HepG2 (cell line): ENCODE measurements at regions not wholly inside any gene's neighbourhood (a gene's known extent, or its start where the extent isn't known, plus 50 kb on each side); places are given as distances from the start of the nearest gene placed in this dataset.

Source experiments
- ATAC-seq: fragments of 200-7000 bp; cut with Tn5 transposase; 3 replicates; pipeline ENCODE4 v1.9.1; 2020; ENCODE audit warnings: mild to moderate bottlenecking, moderate library complexity
- BruUV-seq: library from RNA; stranded (reverse); fragments of 400-500 nt; replicated peaks from 2 replicates; lab custom pipeline; 2021; lab: Mats Ljungman, UMichigan
- CTCF ChIA-PET: fragments of 300-600 bp; formaldehyde crosslinking; extraction: SDS; loops from one replicate; lab custom pipeline; 2021; ENCODE audit warnings: low total read pairs, inconsistent platforms, low intra/inter-chr PET ratio; lab: Yijun Ruan, JAX
- POLR2A ChIA-PET: fragments of 350-600 bp; sonication (Branson Sonifier 250); formaldehyde crosslinking; loops from one replicate; lab custom pipeline; 2020; ENCODE audit warnings: antibody characterized with exemption, inconsistent platforms; lab: Yijun Ruan, JAX
- DNase-seq: peaks from one replicate; pipeline ENCODE4 v3.0.0-alpha.2; 2015; ENCODE audit warnings: low spot score
- FAIRE-seq: peaks from 3 replicates; lab custom pipeline; 2011; peaks lifted over from hg19 to GRCh38; lab: Jason Lieb, UNC
- H2AFZ ChIP-seq: one replicate; pipeline ENCODE4 v1.6.1; 2011; ENCODE audit warnings: low read length, inconsistent platforms
- H3K27ac ChIP-seq: fragments of 300-600 bp; 3 replicates; pipeline ENCODE4 v1.8.0; 2011; ENCODE audit warnings: mixed run types, mild to moderate bottlenecking, mixed read lengths, low read length, inconsistent platforms; ENCODE audit not compliant: insufficient read depth; ENCODE audit errors: extremely low read length
- H3K27me3 ChIP-seq, 2 experiments: fragments of 200-600 bp in 1 of 2; 2 replicates in 1 of 2; 3 replicates in 1 of 2; pipeline versions ENCODE4 v1.6.0 to v1.8.0; 2011; ENCODE audit warnings: low read length in 2 of 2, mild to moderate bottlenecking in 2 of 2, moderate library complexity in 2 of 2, inconsistent platforms in 1 of 2; ENCODE audit not compliant: insufficient read depth in 2 of 2, control insufficient read depth in 1 of 2
- H3K36me3 ChIP-seq, 2 experiments: fragments of 200-600 bp in 1 of 2; replicated peaks in 1 of 2; 2 replicates in 1 of 2; 3 replicates in 1 of 2; pipeline versions ENCODE4 v1.5.1 to v1.8.0; 2011; ENCODE audit warnings: low read length in 2 of 2, inconsistent platforms in 1 of 2; ENCODE audit not compliant: insufficient read depth in 2 of 2, control insufficient read depth in 1 of 2
- H3K4me1 ChIP-seq: 2 replicates; pipeline ENCODE4 v1.5.1; 2012; ENCODE audit warnings: low read length, inconsistent platforms; ENCODE audit not compliant: insufficient read depth
- H3K4me2 ChIP-seq: 2 replicates; pipeline ENCODE4 v1.6.0; 2011; ENCODE audit warnings: low read depth, low read length, inconsistent platforms
- H3K4me3 ChIP-seq, 3 experiments: fragments of 200-600 bp in 1 of 3; sonication (generic), shearing (Covaris generic) in 1 of 3; replicated peaks in 1 of 3; 2 replicates each; pipeline ENCODE4 v1.5.1; 2011 to 2016; ENCODE audit warnings: low read length in 3 of 3, inconsistent platforms in 2 of 3, low read depth in 2 of 3, mild to moderate bottlenecking in 2 of 3, control low read depth in 1 of 3, mixed read lengths in 1 of 3; ENCODE audit not compliant: insufficient read depth in 1 of 3
- H3K79me2 ChIP-seq: one replicate; pipeline ENCODE4 v1.6.1; 2011; ENCODE audit warnings: low read length, inconsistent platforms; ENCODE audit not compliant: insufficient read depth
- H3K9ac ChIP-seq: 2 replicates; pipeline ENCODE4 v1.6.0; 2011; ENCODE audit warnings: mild to moderate bottlenecking, low read depth, low read length, inconsistent platforms; ENCODE audit not compliant: insufficient read depth
- H3K9me3 ChIP-seq: 2 replicates; pipeline ENCODE4 v1.5.1; 2012; ENCODE audit warnings: mild to moderate bottlenecking, low read length
- H4K20me1 ChIP-seq: 2 replicates; pipeline ENCODE4 v1.6.0; 2011; ENCODE audit warnings: inconsistent platforms, mild to moderate bottlenecking, low read length, moderate library complexity; ENCODE audit not compliant: insufficient read depth
- CREM ChIP-seq, 2 experiments: sonication (generic) in 1 of 2; formaldehyde crosslinking in 1 of 2; IDR thresholded peaks; 2 replicates each; pipeline versions ENCODE4 v1.4.0 to v1.6.1; 2016 to 2020; ENCODE audit warnings: antibody characterized with exemption in 1 of 2, mild to moderate bottlenecking in 1 of 2, missing genetic modification reagents in 1 of 2
- ELF3 ChIP-seq: IDR thresholded peaks from 2 replicates; pipeline ENCODE4 v1.6.1; 2016; ENCODE audit warnings: missing genetic modification reagents, missing compliant biosample characterization
- FOXO1 ChIP-seq: sonication (generic); formaldehyde crosslinking; IDR thresholded peaks from 2 replicates; pipeline ENCODE4 v1.4.0; 2020; ENCODE audit warnings: missing genetic modification reagents
- HDAC6 ChIP-seq: fragments of 200-600 bp; sonication (generic); IDR thresholded peaks from 2 replicates; pipeline ENCODE4 v1.7.0; 2017; ENCODE audit warnings: mild to moderate bottlenecking, antibody characterized with exemption, low read length, low read depth
- HNF1A ChIP-seq, 2 experiments: sonication (generic) in 1 of 2; formaldehyde crosslinking in 1 of 2; IDR thresholded peaks; 2 replicates each; pipeline versions ENCODE4 v1.4.0 to v1.6.1; 2016 to 2020; ENCODE audit warnings: borderline replicate concordance in 1 of 2, low read depth in 1 of 2, mild to moderate bottlenecking in 1 of 2, missing genetic modification reagents in 1 of 2
- KLF16 ChIP-seq, 2 experiments: sonication (generic) in 1 of 2; formaldehyde crosslinking in 1 of 2; IDR thresholded peaks; 2 replicates each; pipeline versions ENCODE4 v1.6.1 to v1.8.0; 2016 to 2023; ENCODE audit warnings: missing genetic modification reagents in 2 of 2, missing compliant biosample characterization in 1 of 2
- MBD4 ChIP-seq: IDR thresholded peaks from 2 replicates; pipeline ENCODE4 v1.6.1; 2012; ENCODE audit warnings: low read length, inconsistent platforms, borderline replicate concordance
- NR2F2 ChIP-seq: IDR thresholded peaks from 2 replicates; pipeline ENCODE4 v1.6.1; 2012; ENCODE audit warnings: low read depth, inconsistent platforms, borderline replicate concordance
- PHF21A ChIP-seq: sonication (generic); formaldehyde crosslinking; IDR thresholded peaks from 2 replicates; pipeline ENCODE4 v1.5.0; 2020; ENCODE audit warnings: mild to moderate bottlenecking, missing genetic modification reagents
- SETDB1 ChIP-seq: sonication (generic); formaldehyde crosslinking; IDR thresholded peaks from 2 replicates; pipeline ENCODE4 v1.5.1; 2020; ENCODE audit warnings: missing genetic modification reagents, mild to moderate bottlenecking, borderline replicate concordance
- SP4 ChIP-seq: sonication (generic); formaldehyde crosslinking; IDR thresholded peaks from 2 replicates; pipeline ENCODE4 v1.8.1; 2023; ENCODE audit warnings: mild to moderate bottlenecking, missing genetic modification reagents
- TAF1 ChIP-seq: sonication (generic); formaldehyde crosslinking; IDR thresholded peaks from 2 replicates; pipeline ENCODE4 v1.4.0; 2020; ENCODE audit warnings: missing genetic modification reagents
- ZMAT3 ChIP-seq: sonication (generic); formaldehyde crosslinking; conservative IDR thresholded peaks from 2 replicates; pipeline ENCODE4 v1.7.0; 2021; ENCODE audit warnings: missing genetic modification reagents
- ZNF549 ChIP-seq: sonication (generic); formaldehyde crosslinking; IDR thresholded peaks from 2 replicates; pipeline ENCODE4 v1.5.0; 2020; ENCODE audit warnings: missing genetic modification reagents
- ZNF670 ChIP-seq: sonication (generic); formaldehyde crosslinking; IDR thresholded peaks from 2 replicates; pipeline ENCODE4 v1.8.0; 2022; ENCODE audit warnings: mild to moderate bottlenecking, missing genetic modification reagents, borderline replicate concordance
- ZNF674 ChIP-seq: sonication (generic); formaldehyde crosslinking; IDR thresholded peaks from 2 replicates; pipeline ENCODE4 v1.5.0; 2020; ENCODE audit warnings: low read depth, mild to moderate bottlenecking, missing genetic modification reagents
- ZNF768 ChIP-seq: sonication (generic); formaldehyde crosslinking; IDR thresholded peaks from 2 replicates; pipeline ENCODE4 v1.4.0; 2020; ENCODE audit warnings: missing genetic modification reagents
- WGBS: methylation state at CpG from one replicate; pipeline ENCODE4 v1.1.6; 2017; ENCODE audit warnings: low lambda C conversion rate; 5-methylcytosine and 5-hydroxymethylcytosine counted together
- in situ Hi-C: cut with HindIII; loops from 2 replicates; pipeline ENCODE4 v1.10.0; 2017; ENCODE audit warnings: low pct_unique_long_range_greater_than_20kb; ENCODE audit not compliant: extremely low pct_ligation_motif_present
- intact Hi-C: fragments of 100-400 bp; cut with micrococcal nuclease; formaldehyde crosslinking; loops from one replicate; pipeline ENCODE4 v1.10.0; 2022; ENCODE audit not compliant: unreplicated experiment

DNA sequence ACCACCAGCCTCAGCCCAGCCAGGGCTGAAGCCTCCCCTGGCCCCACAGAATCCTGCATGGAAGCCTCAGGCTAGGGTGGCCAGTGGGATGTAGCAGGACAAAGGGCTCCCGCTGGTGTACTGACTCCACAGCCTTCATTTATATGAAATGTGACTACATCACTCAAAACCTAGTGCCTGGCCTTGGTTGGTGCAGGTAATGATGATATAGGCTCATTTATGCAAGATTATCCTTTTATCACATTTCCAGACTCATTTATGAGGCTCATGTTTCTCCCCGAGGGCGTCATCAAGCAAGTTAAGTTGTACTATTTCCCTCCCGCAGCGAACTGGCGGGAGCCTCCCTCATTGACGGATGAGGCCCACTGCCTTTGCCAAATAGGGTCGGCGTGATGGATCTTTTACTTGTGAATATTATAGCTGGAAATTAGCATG, 179.1 kb upstream of the SMAD3 start:
- Histone ChIP-seq H3K27ac (no peak overlapping the region), H2AFZ (no peak overlapping the region), H3K36me3 (no peaks in the 10 kb centered on the region), H3K4me1 (peaks cover 13% of the 10 kb centered on the region), H3K4me3 (no peak overlapping the region), H3K27me3 (peaks cover 6 to 24% of the 10 kb centered on the region in 2 experiments; a peak in 2 of 5 replicates), H3K4me2 (no peak overlapping the region), H3K9me3 (no peaks in the 10 kb centered on the region), H4K20me1 (no peaks in the 10 kb centered on the region), H3K9ac (no peak overlapping the region), H3K79me2 (no peaks in the 10 kb centered on the region)
- DNase-seq: no peak
- no TSS peak for BruUV-seq
- in situ Hi-C loops (no loop called here), intact Hi-C loops (no loop called here)
- ATAC-seq: no peak
- no peak for FAIRE-seq
- 45% methylated on average over 9 of the region's 9 CpGs for WGBS
- ChIA-PET POLR2A (no interaction called here), CTCF (no interaction called here)
- TF ChIP-seq PHF21A (no peak), ZNF768 (CRISPR knock-in tag) (no peak), SP4 (CRISPR knock-in tag) (no peak), HDAC6 (no peak), TAF1 (CRISPR knock-in tag) (no peak), SETDB1 (no peak)

DNA sequence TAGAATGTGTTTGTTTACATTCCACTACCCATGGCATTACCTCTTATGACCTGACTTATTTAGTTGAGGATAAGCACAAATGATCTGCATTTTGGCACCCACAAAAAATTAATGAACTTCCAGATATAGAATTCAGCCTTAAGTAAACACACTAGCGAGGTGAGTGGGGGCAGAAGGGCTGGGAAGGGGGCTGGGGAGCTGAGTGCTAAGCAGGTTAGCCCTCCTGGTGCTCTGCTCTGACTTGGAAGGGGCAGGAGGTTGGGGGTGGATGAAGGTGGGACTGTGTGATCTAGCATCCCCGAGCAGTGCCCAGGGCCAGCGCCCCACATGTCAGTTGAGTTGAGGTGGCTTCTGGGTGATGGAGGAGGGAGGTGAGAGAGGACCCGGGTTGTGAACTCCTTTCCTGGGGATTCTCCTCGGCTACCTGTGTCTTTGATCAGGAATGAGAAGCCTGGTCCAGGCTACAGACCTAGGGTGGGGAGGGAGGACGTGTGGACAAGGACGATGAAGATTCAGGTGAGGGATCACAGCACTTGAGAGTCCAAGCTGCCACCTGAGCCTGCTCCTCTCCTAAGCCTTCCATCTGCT, 178.6 kb upstream of the SMAD3 start:
- H3K4me2 ChIP-seq: no peak overlapping the region
- H3K79me2 ChIP-seq: no peaks in the 10 kb centered on the region
- no peaks in the 10 kb centered on the region for H3K9me3 ChIP-seq
- in situ Hi-C loops: no loop called here
- CTCF ChIA-PET: no interaction called here
- H4K20me1 ChIP-seq: no peaks in the 10 kb centered on the region
- DNase-seq (no peak), ATAC-seq (no peak), FAIRE-seq (no peak)
- POLR2A ChIA-PET: no interaction called here
- peaks cover 13% of the 10 kb centered on the region for H3K4me1 ChIP-seq
- no TSS peak for BruUV-seq
- no peak overlapping the region for H2AFZ ChIP-seq
- H3K36me3 ChIP-seq: no peaks in the 10 kb centered on the region
- 32% methylated on average over 7 of the region's 7 CpGs for WGBS
- H3K27ac ChIP-seq: no peak overlapping the region
- no peak overlapping the region for H3K4me3 ChIP-seq
- peaks cover 5 to 19% of the 10 kb centered on the region in 2 experiments; a peak in 2 of 5 replicates for H3K27me3 ChIP-seq
- intact Hi-C loops: no loop called here
- no peak overlapping the region for H3K9ac ChIP-seq
- TF ChIP-seq ZNF549 (CRISPR knock-in tag): no peak
- TF ChIP-seq ZNF674 (CRISPR knock-in tag): no peak
- TF ChIP-seq CREM (IDR thresholded peaks at IDR 0.05): no peak
- TF ChIP-seq CREM (CRISPR knock-in tag; IDR thresholded peaks at IDR 0.05): no peak
- no peak for TF ChIP-seq FOXO1 (CRISPR knock-in tag)
- TF ChIP-seq NR2F2: no peak
- TF ChIP-seq MBD4: no peak
- TF ChIP-seq ELF3 (CRISPR knock-in tag): no peak
- no peak for TF ChIP-seq KLF16 (CRISPR knock-in tag; IDR thresholded peaks at IDR 0.05)
- TF ChIP-seq ZMAT3 (CRISPR knock-in tag): no peak
- no peak for TF ChIP-seq ZNF670 (CRISPR knock-in tag)
- TF ChIP-seq HNF1A (IDR thresholded peaks at IDR 0.05; ENCODE audit: low read depth): no peak
- TF ChIP-seq HNF1A (CRISPR knock-in tag; IDR thresholded peaks at IDR 0.05; ENCODE audit: borderline replicate concordance): no peak
